ENCODE measurements at regions not wholly inside any gene's neighbourhood (a gene's known extent, or its start where the extent isn't known, plus 50 kb on each side); places are given as distances from the start of the nearest gene placed in this dataset.

DNA sequence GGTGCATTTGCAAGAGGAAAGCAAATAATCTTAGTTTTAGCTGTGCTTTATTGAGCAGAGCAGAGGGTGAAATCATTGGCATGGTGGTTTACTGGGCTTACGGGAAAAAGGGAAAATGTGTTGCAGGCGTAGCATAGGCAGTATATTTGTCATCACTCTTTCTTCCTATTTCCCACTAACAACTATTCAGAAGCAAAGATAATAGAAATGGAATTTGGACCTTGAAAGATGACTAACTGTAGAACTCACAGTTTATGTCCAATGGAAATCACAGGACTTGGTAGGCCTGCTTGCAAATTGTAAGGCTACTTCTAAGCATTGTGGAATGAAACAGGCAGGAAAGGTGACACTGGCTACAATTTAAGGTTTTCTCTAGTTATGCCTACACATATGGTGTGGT lies 611.9 kb upstream of the MAN1A1 start:
- intact Hi-C loops (cut with DNase I), result no loop called here
- 90 to 97% methylated on average over 2 of the region's 2 CpGs for WGBS, 2 donors
- no peaks in the 10 kb centered on the region for H3K36me3 ChIP-seq
- H3K9me3 ChIP-seq, result no peaks in the 10 kb centered on the region
- no peak for TF ChIP-seq POLR2A (IDR thresholded peaks at IDR 0.05)
- TF ChIP-seq, protein P1, sequence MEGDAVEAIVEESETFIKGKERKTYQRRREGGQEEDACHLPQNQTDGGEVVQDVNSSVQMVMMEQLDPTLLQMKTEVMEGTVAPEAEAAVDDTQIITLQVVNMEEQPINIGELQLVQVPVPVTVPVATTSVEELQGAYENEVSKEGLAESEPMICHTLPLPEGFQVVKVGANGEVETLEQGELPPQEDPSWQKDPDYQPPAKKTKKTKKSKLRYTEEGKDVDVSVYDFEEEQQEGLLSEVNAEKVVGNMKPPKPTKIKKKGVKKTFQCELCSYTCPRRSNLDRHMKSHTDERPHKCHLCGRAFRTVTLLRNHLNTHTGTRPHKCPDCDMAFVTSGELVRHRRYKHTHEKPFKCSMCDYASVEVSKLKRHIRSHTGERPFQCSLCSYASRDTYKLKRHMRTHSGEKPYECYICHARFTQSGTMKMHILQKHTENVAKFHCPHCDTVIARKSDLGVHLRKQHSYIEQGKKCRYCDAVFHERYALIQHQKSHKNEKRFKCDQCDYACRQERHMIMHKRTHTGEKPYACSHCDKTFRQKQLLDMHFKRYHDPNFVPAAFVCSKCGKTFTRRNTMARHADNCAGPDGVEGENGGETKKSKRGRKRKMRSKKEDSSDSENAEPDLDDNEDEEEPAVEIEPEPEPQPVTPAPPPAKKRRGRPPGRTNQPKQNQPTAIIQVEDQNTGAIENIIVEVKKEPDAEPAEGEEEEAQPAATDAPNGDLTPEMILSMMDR (IDR thresholded peaks at IDR 0.05), result no peak
- DNase-seq, result no peak
- no peak overlapping the region for H3K4me3 ChIP-seq (replicated peaks in 1 of 3)
- no peaks in the 10 kb centered on the region for H3K27me3 ChIP-seq
- H3K4me1 ChIP-seq, result peaks cover 0 to 5% of the 10 kb centered on the region in 2 donors
- no peak overlapping the region for H3K27ac ChIP-seq

DNA sequence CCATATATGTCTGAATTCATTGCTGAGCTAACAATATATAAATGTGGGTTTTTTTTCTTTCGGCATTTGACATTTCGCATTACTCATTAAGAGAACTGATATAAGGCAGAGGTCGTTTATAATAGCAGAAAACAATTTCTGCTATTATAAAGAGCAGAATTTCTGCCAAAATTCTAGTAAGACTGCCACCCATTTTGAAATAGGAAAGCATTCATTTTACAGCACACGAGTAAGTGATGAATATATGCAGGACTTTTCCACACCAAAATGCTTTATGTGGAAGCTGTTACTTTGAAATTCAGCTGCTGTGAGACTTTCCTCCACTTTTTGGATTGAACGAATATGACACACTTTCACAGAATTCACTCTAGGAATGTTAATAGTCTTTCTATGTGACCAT lies 610.9 kb upstream of the MAN1A1 start:
- Histone ChIP-seq H3K27me3 (no peaks in the 10 kb centered on the region), H3K9me3 (no peaks in the 10 kb centered on the region), H3K4me1 (no peaks in the 10 kb centered on the region), H3K4me3 (replicated peaks in 1 of 3) (no peak overlapping the region), H3K27ac (no peak overlapping the region), H3K36me3 (no peaks in the 10 kb centered on the region)
- 73 to 77% methylated on average over 5 of the region's 5 CpGs for WGBS, 2 donors
- TF ChIP-seq POLR2A (IDR thresholded peaks at IDR 0.05), result no peak
- TF ChIP-seq, protein P1 (IDR thresholded peaks at IDR 0.05), result no peak
- DNase-seq, result no peak
- intact Hi-C loops (cut with DNase I), result no loop called here

DNA sequence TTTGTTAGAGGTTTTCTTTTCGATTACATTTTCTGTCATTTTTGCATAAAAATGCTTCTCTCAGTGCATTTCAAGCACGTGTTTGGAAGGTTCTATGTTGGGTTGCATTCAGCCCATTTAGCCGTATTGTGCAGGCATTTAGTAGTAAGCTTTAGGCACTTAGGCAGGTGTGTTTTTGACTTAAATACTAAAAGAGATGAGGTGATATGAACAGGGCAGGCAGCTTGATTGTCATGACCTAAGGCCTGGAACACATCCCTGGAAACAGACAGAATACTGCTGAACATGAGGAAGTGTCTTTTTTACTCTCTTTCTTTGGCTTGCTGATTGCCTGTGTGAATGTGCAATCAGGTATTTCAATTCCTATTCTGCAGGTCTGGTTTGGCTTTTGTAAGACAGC lies 610.5 kb upstream of the MAN1A1 start:
- no peaks in the 10 kb centered on the region for H3K36me3 ChIP-seq
- 73 to 76% methylated on average over 3 of the region's 3 CpGs for WGBS, 2 donors
- intact Hi-C loops (cut with DNase I), result no loop called here
- no peak overlapping the region for H3K27ac ChIP-seq
- TF ChIP-seq, protein P1 (IDR thresholded peaks at IDR 0.05), result no peak
- no peak for TF ChIP-seq POLR2A (IDR thresholded peaks at IDR 0.05)
- no peaks in the 10 kb centered on the region for H3K4me1 ChIP-seq
- DNase-seq, result no peak
- no peaks in the 10 kb centered on the region for H3K27me3 ChIP-seq
- no peaks in the 10 kb centered on the region for H3K9me3 ChIP-seq
- no peak overlapping the region for H3K4me3 ChIP-seq (replicated peaks in 1 of 3)

DNA sequence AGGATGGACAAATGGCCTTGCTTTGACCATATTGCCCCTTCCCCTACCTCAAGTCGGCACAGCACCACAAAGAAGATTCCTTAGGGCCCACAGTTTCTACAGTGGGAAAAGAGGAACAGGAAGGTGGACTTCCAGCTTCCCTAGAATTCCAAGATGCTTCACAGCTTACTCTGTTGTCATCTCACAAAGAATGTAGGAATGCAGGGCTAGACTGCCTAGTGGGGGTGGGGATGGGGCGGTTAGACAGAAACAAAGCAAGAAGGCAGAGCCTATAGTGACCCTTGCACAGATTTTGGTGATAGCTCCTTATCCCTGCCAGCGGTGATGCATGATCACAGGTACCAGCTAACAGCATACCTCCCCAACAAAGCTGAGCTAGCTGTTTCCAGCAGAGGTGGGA lies 607.6 kb upstream of the MAN1A1 start:
- no peaks in the 10 kb centered on the region for H3K36me3 ChIP-seq
- no peaks in the 10 kb centered on the region for H3K9me3 ChIP-seq
- H3K4me1 ChIP-seq, result no peaks in the 10 kb centered on the region
- no peak overlapping the region for H3K27ac ChIP-seq
- no peak overlapping the region for H3K4me3 ChIP-seq (replicated peaks in 1 of 3)
- H3K27me3 ChIP-seq, result no peaks in the 10 kb centered on the region
- no peak for DNase-seq
- intact Hi-C loops (cut with DNase I), result no loop called here
- WGBS, 2 donors, result 94 to 97% methylated on average over 3 of the region's 3 CpGs
- TF ChIP-seq POLR2A (IDR thresholded peaks at IDR 0.05), result no peak
- TF ChIP-seq, protein P1 (IDR thresholded peaks at IDR 0.05), result no peak

DNA sequence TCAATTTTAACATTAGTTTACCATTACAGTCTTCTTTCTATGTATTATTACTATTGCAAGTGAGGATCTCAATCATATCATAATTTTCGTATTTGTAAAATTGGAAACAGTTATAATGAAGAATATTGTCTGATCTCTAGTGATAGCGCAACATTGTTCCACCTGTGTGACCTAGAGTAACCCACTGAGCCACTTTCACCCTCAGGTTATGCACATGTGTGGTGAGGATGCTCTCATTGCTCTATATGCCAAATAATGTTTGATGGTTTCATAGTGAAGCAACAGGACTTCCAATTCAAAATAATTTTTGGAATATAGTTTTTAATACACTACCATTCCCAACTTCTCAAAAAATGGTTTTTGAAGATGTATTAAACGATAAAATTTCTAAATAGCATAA lies 603.1 kb upstream of the MAN1A1 start:
- 96 to 98% methylated on average over 3 of the region's 3 CpGs for WGBS, 2 donors
- Histone ChIP-seq H3K27ac (no peak overlapping the region), H3K4me1 (no peaks in the 10 kb centered on the region), H3K27me3 (no peaks in the 10 kb centered on the region), H3K36me3 (no peaks in the 10 kb centered on the region), H3K4me3 (replicated peaks in 1 of 3) (no peak overlapping the region), H3K9me3 (no peaks in the 10 kb centered on the region)
- DNase-seq, result no peak
- no peak for TF ChIP-seq POLR2A (IDR thresholded peaks at IDR 0.05)
- TF ChIP-seq, protein P1 (IDR thresholded peaks at IDR 0.05), result no peak
- intact Hi-C loops (cut with DNase I), result no loop called here
